ENCODE measurements at regions not wholly inside any gene's neighbourhood (a gene's known extent, or its start where the extent isn't known, plus 50 kb on each side); places are given as distances from the start of the nearest gene placed in this dataset.

DNA sequence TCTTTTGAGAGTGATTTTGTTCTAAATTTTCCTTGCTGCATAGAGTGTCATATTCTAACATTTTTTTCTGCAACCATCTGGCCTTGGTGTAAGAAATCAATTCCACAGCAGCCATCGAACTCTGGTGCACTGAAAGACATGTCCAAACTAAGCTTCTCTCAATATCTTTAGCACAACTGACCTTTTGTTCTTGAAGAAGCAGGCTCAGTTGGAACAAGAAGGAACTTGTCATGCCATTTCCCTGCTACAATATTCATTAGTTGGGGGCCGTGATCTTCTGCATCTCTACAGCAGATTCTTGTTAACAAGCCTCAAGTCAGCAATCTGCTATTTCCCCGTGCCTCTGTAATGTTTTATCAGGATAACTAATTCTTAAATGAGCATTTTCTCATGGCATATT lies 1305.6 kb downstream of the CDH11 start:
- no peak overlapping the region for H3K27ac ChIP-seq (ENCODE audit: low read length)
- H3K4me2 ChIP-seq (ENCODE audit: low read depth, low read length, poor library complexity, severe bottlenecking) = no peak overlapping the region
- no peaks in the 10 kb centered on the region for H3K36me3 ChIP-seq (ENCODE audit: insufficient read depth, low read length)
- H3K79me2 ChIP-seq (ENCODE audit: low read length) = no peaks in the 10 kb centered on the region
- no peaks in the 10 kb centered on the region for H3K9me3 ChIP-seq (ENCODE audit: low read length)
- no peaks in the 10 kb centered on the region for H4K20me1 ChIP-seq (ENCODE audit: insufficient read depth, low read depth, low read length)
- H2AFZ ChIP-seq (ENCODE audit: low read length) = no peak overlapping the region
- H3K4me3 ChIP-seq (ENCODE audit: low read length) = no peak overlapping the region
- H3K27me3 ChIP-seq (ENCODE audit: low read length) = no peaks in the 10 kb centered on the region
- no peaks in the 10 kb centered on the region for H3K4me1 ChIP-seq (ENCODE audit: low read length)
- no peak for DNase-seq
- H3K9me2 ChIP-seq (replicated peaks; ENCODE audit: insufficient read depth, low read length) = 0 out of 2 replicates have a peak, but pooled peaks cover 3% of the 10 kb centered on the region
- H3K9ac ChIP-seq (ENCODE audit: low read length) = no peak overlapping the region

DNA sequence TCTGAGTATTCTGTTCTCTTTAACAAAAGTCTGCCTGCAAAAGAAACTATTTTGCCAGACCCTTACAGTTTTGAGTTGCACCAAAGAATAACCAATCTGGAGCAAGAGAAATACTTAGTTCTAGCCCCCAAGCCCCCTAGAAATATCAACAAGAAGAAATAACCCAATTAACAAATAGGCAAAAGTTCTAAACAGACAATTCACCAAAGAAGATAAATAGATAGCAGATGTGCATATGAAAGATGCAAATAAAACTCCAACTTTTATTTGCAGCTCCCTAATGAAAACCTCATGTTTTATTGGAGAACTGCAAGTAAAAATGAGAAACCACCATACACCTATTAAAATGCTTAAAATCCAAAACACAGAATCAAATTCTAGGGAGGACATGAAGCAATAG lies 1308.0 kb downstream of the CDH11 start:
- no peak overlapping the region for H3K4me3 ChIP-seq (ENCODE audit: low read length)
- H3K79me2 ChIP-seq (ENCODE audit: low read length) = no peaks in the 10 kb centered on the region
- H3K36me3 ChIP-seq (ENCODE audit: insufficient read depth, low read length) = no peaks in the 10 kb centered on the region
- H2AFZ ChIP-seq (ENCODE audit: low read length) = no peak overlapping the region
- no peak overlapping the region for H3K4me2 ChIP-seq (ENCODE audit: low read depth, low read length, poor library complexity, severe bottlenecking)
- no peaks in the 10 kb centered on the region for H4K20me1 ChIP-seq (ENCODE audit: insufficient read depth, low read depth, low read length)
- H3K9ac ChIP-seq (ENCODE audit: low read length) = no peak overlapping the region
- H3K9me2 ChIP-seq (replicated peaks; ENCODE audit: insufficient read depth, low read length) = 0 out of 2 replicates have a peak, but pooled peaks cover 3% of the 10 kb centered on the region
- H3K27ac ChIP-seq (ENCODE audit: low read length) = no peak overlapping the region
- no peaks in the 10 kb centered on the region for H3K9me3 ChIP-seq (ENCODE audit: low read length)
- peaks cover 2% of the 10 kb centered on the region for H3K4me1 ChIP-seq (ENCODE audit: low read length)
- no peaks in the 10 kb centered on the region for H3K27me3 ChIP-seq (ENCODE audit: low read length)
- DNase-seq = no peak

DNA sequence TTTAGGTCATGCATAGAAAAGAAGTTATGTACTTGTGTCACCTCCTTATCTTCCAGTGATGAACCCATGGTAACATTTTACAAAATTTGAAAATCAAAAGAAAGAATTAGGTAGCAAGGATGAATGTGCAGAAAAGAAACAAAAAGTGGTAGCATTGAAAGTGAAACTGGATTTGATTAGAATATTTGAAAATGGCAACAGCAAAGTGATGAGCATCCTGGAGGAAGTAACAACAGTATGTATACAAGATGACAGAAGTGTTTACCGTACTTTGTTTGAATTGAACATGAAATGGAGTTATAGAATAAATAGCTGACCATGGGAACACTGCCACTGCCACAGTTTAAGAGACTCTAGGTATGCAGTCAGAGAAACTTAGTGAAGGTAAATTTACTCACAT lies 1313.1 kb downstream of the CDH11 start:
- no peaks in the 10 kb centered on the region for H4K20me1 ChIP-seq (ENCODE audit: insufficient read depth, low read depth, low read length)
- H3K4me1 ChIP-seq (ENCODE audit: low read length) = peaks cover 6% of the 10 kb centered on the region
- peak overlapping the region; percentile 57 for H2AFZ ChIP-seq (ENCODE audit: low read length)
- H3K79me2 ChIP-seq (ENCODE audit: low read length) = no peaks in the 10 kb centered on the region
- no peaks in the 10 kb centered on the region for H3K9me2 ChIP-seq (replicated peaks; ENCODE audit: insufficient read depth, low read length)
- no peak for DNase-seq
- no peaks in the 10 kb centered on the region for H3K36me3 ChIP-seq (ENCODE audit: insufficient read depth, low read length)
- H3K27ac ChIP-seq (ENCODE audit: low read length) = no peak overlapping the region
- peak overlapping the region; percentile 34 for H3K4me2 ChIP-seq (ENCODE audit: low read depth, low read length, poor library complexity, severe bottlenecking)
- no peak overlapping the region for H3K9ac ChIP-seq (ENCODE audit: low read length)
- H3K9me3 ChIP-seq (ENCODE audit: low read length) = no peaks in the 10 kb centered on the region
- H3K4me3 ChIP-seq (ENCODE audit: low read length) = no peak overlapping the region
- H3K27me3 ChIP-seq (ENCODE audit: low read length) = no peaks in the 10 kb centered on the region

DNA sequence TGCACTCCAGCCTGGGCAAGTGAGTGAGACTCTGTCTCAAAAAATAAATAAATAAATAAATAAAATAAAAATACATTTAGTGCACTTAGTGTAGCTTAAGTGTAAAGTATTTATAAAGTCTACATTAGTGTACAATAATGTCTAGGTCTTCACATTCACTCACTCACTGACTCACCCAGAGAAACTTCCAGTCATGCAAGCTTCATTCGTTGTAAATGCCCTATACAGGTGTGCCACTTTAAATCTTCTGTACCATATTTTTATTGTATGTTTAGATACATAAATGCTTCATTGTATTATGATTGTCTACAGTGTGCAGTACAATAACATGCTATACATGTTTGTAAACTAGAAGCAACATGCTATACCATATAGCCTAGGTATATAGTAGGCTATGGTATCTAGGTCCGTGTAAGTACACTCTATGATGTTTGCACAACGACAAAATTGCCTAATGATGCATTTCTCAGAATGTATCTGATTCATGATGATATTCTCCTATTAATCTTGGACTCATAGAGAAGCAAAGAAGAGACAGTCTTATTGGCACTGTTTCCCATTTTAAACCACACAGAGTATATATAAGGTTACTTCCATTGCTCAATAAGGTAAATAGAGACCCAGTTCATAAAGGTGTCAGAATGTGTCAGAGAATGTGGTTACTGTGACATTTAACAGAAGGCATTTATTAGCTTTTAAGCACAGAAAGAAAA lies 1314.9 kb downstream of the CDH11 start:
- Histone ChIP-seq H3K27me3 (ENCODE audit: low read length) (no peaks in the 10 kb centered on the region), H3K79me2 (ENCODE audit: low read length) (no peaks in the 10 kb centered on the region), H3K9me2 (replicated peaks; ENCODE audit: insufficient read depth, low read length) (no peaks in the 10 kb centered on the region), H3K27ac (ENCODE audit: low read length) (no peak overlapping the region), H3K9ac (ENCODE audit: low read length) (no peak overlapping the region), H2AFZ (ENCODE audit: low read length) (no peak overlapping the region), H3K4me1 (ENCODE audit: low read length) (peaks cover 6% of the 10 kb centered on the region), H3K4me2 (ENCODE audit: low read depth, low read length, poor library complexity, severe bottlenecking) (no peak overlapping the region), H3K9me3 (ENCODE audit: low read length) (no peaks in the 10 kb centered on the region), H4K20me1 (ENCODE audit: insufficient read depth, low read depth, low read length) (no peaks in the 10 kb centered on the region), H3K36me3 (ENCODE audit: insufficient read depth, low read length) (no peaks in the 10 kb centered on the region), H3K4me3 (ENCODE audit: low read length) (no peak overlapping the region)
- no peak for DNase-seq

DNA sequence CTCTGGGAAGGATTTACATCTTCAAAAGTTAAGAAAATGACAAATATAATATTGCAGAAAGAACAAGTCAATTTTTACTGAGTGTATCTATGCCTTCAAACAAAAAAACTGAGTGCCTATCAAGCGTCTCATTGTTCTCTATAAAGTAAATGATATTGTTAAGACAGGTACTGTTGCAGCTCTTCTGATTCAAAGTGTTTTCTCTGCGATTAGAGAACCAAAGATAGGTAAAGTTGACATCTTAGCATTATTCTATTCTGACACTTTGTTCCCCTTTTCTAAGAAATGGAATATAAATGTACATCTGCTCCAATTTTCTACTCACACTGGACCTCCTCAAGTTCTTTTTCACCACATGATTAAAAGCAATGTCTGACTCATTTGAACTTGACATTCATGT lies 1317.7 kb downstream of the CDH11 start:
- Histone ChIP-seq H3K79me2 (ENCODE audit: low read length) (no peaks in the 10 kb centered on the region), H3K9ac (ENCODE audit: low read length) (no peak overlapping the region), H2AFZ (ENCODE audit: low read length) (no peak overlapping the region), H4K20me1 (ENCODE audit: insufficient read depth, low read depth, low read length) (no peaks in the 10 kb centered on the region), H3K9me2 (replicated peaks; ENCODE audit: insufficient read depth, low read length) (no peaks in the 10 kb centered on the region), H3K27me3 (ENCODE audit: low read length) (no peaks in the 10 kb centered on the region), H3K36me3 (ENCODE audit: insufficient read depth, low read length) (no peaks in the 10 kb centered on the region), H3K27ac (ENCODE audit: low read length) (no peak overlapping the region), H3K9me3 (ENCODE audit: low read length) (no peaks in the 10 kb centered on the region), H3K4me1 (ENCODE audit: low read length) (peaks cover 6% of the 10 kb centered on the region), H3K4me3 (ENCODE audit: low read length) (no peak overlapping the region), H3K4me2 (ENCODE audit: low read depth, low read length, poor library complexity, severe bottlenecking) (no peak overlapping the region)
- DNase-seq = no peak

DNA sequence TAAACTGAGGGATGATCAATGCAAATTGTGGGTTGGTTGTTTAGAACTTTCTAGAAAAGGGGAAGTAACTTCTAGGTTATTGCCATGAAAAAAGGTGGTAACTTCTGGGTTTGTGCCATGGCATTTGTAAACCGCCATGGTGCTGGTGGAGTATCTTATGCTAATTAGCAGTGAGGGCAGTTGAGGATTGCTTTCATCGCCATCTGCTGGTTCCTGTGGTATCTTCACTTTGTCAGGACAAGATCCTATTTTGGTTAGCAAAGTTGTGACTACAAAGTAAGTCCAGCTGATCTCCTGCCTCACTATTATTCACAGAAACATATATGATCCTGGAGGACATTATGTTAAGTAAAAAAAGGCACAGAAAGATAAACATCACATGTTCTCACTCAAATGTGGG lies 1332.3 kb downstream of the CDH11 start:
- Histone ChIP-seq H3K4me1 (ENCODE audit: low read length) (peaks cover 4% of the 10 kb centered on the region; the same call in 1 of the 2 replicates), H3K27me3 (ENCODE audit: low read length) (0 out of 2 replicates have a peak, but pooled peaks cover 1% of the 10 kb centered on the region), H3K9me3 (ENCODE audit: low read length) (peaks cover 11% of the 10 kb centered on the region; the same call in 1 of the 2 replicates), H3K9me2 (replicated peaks; ENCODE audit: insufficient read depth, low read length) (no peaks in the 10 kb centered on the region), H3K4me2 (ENCODE audit: low read depth, low read length, poor library complexity, severe bottlenecking) (no peak overlapping the region), H3K4me3 (ENCODE audit: low read length) (no peak overlapping the region), H4K20me1 (ENCODE audit: insufficient read depth, low read depth, low read length) (no peaks in the 10 kb centered on the region), H3K9ac (ENCODE audit: low read length) (no peak overlapping the region), H3K79me2 (ENCODE audit: low read length) (no peaks in the 10 kb centered on the region), H3K36me3 (ENCODE audit: insufficient read depth, low read length) (no peaks in the 10 kb centered on the region), H3K27ac (ENCODE audit: low read length) (no peak overlapping the region), H2AFZ (ENCODE audit: low read length) (no peak overlapping the region)
- DNase-seq = peak; percentile 78

DNA sequence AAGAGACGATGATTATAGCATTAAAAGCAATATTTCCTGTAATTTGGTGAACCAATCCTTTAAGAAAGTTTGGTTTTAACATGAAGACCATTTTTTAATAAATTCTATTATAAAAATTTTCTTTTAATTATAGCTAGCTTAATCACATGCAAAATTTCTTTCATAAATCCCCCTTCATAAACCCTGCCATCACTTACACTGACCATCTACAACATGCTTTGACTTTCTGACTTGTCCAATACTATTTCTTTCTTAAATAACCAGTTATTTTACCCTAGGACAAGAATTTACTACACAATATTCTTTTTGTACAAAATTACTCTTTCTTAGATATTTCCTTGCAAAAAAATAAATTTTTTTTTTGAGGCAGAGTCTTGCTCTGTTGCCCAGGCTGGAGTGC lies 1334.8 kb downstream of the CDH11 start:
- Histone ChIP-seq H4K20me1 (ENCODE audit: insufficient read depth, low read depth, low read length) (no peaks in the 10 kb centered on the region), H3K27me3 (ENCODE audit: low read length) (0 out of 2 replicates have a peak, but pooled peaks cover 3% of the 10 kb centered on the region), H3K36me3 (ENCODE audit: insufficient read depth, low read length) (no peaks in the 10 kb centered on the region), H3K4me3 (ENCODE audit: low read length) (no peak overlapping the region), H2AFZ (ENCODE audit: low read length) (no peak overlapping the region), H3K79me2 (ENCODE audit: low read length) (no peaks in the 10 kb centered on the region), H3K9me2 (replicated peaks; ENCODE audit: insufficient read depth, low read length) (no peaks in the 10 kb centered on the region), H3K27ac (ENCODE audit: low read length) (no peak overlapping the region), H3K4me2 (ENCODE audit: low read depth, low read length, poor library complexity, severe bottlenecking) (no peak overlapping the region), H3K9ac (ENCODE audit: low read length) (no peak overlapping the region), H3K9me3 (ENCODE audit: low read length) (peaks cover 11% of the 10 kb centered on the region; the same call in 1 of the 2 replicates), H3K4me1 (ENCODE audit: low read length) (peaks cover 4% of the 10 kb centered on the region; the same call in 1 of the 2 replicates)
- DNase-seq = peak; percentile 49

DNA sequence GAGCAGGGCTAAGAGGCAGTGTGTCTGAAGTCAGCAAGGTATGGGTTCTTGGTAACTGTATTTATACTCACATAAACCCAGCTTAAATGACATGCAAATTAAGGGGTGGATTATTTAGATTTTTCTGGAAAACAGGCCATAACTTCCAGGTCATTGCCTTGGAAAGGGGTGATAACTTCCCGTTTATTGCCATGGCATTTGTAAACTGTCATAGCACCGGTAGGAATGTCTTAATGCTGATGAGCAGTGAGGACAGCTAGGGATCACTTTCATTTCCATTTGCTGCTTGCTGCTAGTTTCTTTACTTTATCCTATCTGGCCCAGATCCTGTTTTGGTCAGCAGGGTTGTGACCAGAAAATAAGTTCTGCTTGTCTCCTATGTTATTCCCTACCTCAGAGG lies 1336.7 kb downstream of the CDH11 start:
- Histone ChIP-seq H3K36me3 (ENCODE audit: insufficient read depth, low read length) (no peaks in the 10 kb centered on the region), H3K4me2 (ENCODE audit: low read depth, low read length, poor library complexity, severe bottlenecking) (no peak overlapping the region), H4K20me1 (ENCODE audit: insufficient read depth, low read depth, low read length) (no peaks in the 10 kb centered on the region), H2AFZ (ENCODE audit: low read length) (no peak overlapping the region), H3K27ac (ENCODE audit: low read length) (no peak overlapping the region), H3K4me1 (ENCODE audit: low read length) (no peaks in the 10 kb centered on the region), H3K9me2 (replicated peaks; ENCODE audit: insufficient read depth, low read length) (no peaks in the 10 kb centered on the region), H3K27me3 (ENCODE audit: low read length) (0 out of 2 replicates have a peak, but pooled peaks cover 3% of the 10 kb centered on the region), H3K9ac (ENCODE audit: low read length) (no peak overlapping the region), H3K79me2 (ENCODE audit: low read length) (no peaks in the 10 kb centered on the region), H3K9me3 (ENCODE audit: low read length) (peaks cover 11% of the 10 kb centered on the region; the same call in 1 of the 2 replicates), H3K4me3 (ENCODE audit: low read length) (no peak overlapping the region)
- DNase-seq = no peak

All from Karpas-422 (cell line).